BLaER1 (cell line): ENCODE measurements at regions not wholly inside any gene's neighbourhood (a gene's known extent, or its start where the extent isn't known, plus 50 kb on each side); places are given as distances from the start of the nearest gene placed in this dataset.
"Not testable (repeated sequence)": the region's sequence is repeated elsewhere in the genome, so short reads cannot be mapped to it uniquely, and the experiment has no call there.

Experiments used
- H3K27ac ChIP-seq: shearing (Covaris generic); formaldehyde crosslinking; 2 replicates; pipeline ENCODE4 v1.8.1; 2022
- H3K27me3 ChIP-seq: shearing (Covaris generic); formaldehyde crosslinking; 2 replicates; pipeline ENCODE4 v1.8.1; 2022
- H3K36me3 ChIP-seq: shearing (Covaris generic); formaldehyde crosslinking; 2 replicates; pipeline ENCODE4 v1.8.1; 2022
- H3K4me1 ChIP-seq: shearing (Covaris generic); formaldehyde crosslinking; 2 replicates; pipeline ENCODE4 v1.8.1; 2022
- H3K4me2 ChIP-seq: shearing (Covaris generic); formaldehyde crosslinking; 2 replicates; pipeline ENCODE4 v1.8.1; 2022
- H3K4me3 ChIP-seq: shearing (Covaris generic); formaldehyde crosslinking; 2 replicates; pipeline ENCODE4 v1.8.1; 2022
- H3K9ac ChIP-seq: shearing (Covaris generic); formaldehyde crosslinking; 2 replicates; pipeline ENCODE4 v1.8.1; 2022
- H3K9me3 ChIP-seq: shearing (Covaris generic); formaldehyde crosslinking; 2 replicates; pipeline ENCODE4 v1.8.1; 2022
- H4K20me1 ChIP-seq: shearing (Covaris generic); formaldehyde crosslinking; 2 replicates; pipeline ENCODE4 v1.8.1; 2022
- Cebpa-rat ChIP-seq: shearing (Covaris generic); IDR thresholded peaks from 2 replicates; pipeline ENCODE4 v1.8.1; 2022

DNA sequence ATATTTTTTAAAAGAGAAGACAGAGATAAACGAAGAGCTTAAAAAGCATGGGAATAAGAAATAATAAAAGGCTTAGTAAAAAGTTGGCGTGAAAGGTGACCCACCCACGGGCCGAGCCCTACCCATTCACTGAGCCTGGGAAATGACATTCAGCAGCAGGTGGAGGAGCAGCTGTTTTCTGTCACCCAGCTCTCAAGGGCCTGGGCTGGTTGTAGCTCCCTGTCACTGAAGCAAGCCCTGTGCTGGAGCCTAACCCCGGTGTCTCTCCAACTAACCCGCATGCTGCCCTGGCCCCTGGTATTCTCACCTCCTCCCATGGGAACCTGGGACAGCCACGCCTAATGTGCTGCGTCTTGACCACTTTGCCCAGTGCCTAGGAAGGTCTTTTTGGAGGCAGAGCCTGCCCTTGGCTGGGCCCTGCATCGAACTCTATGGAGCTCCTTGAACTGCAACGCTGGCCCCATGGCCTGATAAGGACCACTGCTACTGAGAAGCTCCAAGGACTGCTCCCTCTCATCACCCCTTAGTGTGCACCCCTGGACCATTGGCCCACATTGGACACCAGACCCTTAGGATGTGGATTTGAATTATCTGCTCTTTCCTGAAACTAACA lies 68.8 kb upstream of the IYD start:
- Histone ChIP-seq H3K9me3 (peaks cover 39% of the 10 kb centered on the region), H3K4me2 (no peak overlapping the region)

GRCh38 chr6:150301846-150302519 lies 66.8 kb upstream of the IYD start:
- no peaks in the 10 kb centered on the region for H3K4me1 ChIP-seq
- H3K27me3 ChIP-seq: no peaks in the 10 kb centered on the region
- H3K9ac ChIP-seq: no peak overlapping the region
- no peak overlapping the region for H3K4me3 ChIP-seq
- peaks cover 19% of the 10 kb centered on the region for H3K9me3 ChIP-seq
- 0 out of 2 replicates have a peak, but pooled peaks cover 4% of the 10 kb centered on the region for H3K36me3 ChIP-seq
- no peak overlapping the region for H3K4me2 ChIP-seq
- no peaks in the 10 kb centered on the region for H4K20me1 ChIP-seq
- H3K27ac ChIP-seq: no peak overlapping the region
- TF ChIP-seq Cebpa-rat: no peak

More for the DNA sequence above, 68.8 kb upstream of the IYD start:
- Histone ChIP-seq H3K36me3 (0 out of 2 replicates have a peak, but pooled peaks cover 4% of the 10 kb centered on the region), H3K27ac (no peak overlapping the region), H3K9ac (no peak overlapping the region), H3K27me3 (no peaks in the 10 kb centered on the region), H4K20me1 (no peaks in the 10 kb centered on the region), H3K4me1 (no peaks in the 10 kb centered on the region), H3K4me3 (no peak overlapping the region)
- no peak for TF ChIP-seq Cebpa-rat

DNA sequence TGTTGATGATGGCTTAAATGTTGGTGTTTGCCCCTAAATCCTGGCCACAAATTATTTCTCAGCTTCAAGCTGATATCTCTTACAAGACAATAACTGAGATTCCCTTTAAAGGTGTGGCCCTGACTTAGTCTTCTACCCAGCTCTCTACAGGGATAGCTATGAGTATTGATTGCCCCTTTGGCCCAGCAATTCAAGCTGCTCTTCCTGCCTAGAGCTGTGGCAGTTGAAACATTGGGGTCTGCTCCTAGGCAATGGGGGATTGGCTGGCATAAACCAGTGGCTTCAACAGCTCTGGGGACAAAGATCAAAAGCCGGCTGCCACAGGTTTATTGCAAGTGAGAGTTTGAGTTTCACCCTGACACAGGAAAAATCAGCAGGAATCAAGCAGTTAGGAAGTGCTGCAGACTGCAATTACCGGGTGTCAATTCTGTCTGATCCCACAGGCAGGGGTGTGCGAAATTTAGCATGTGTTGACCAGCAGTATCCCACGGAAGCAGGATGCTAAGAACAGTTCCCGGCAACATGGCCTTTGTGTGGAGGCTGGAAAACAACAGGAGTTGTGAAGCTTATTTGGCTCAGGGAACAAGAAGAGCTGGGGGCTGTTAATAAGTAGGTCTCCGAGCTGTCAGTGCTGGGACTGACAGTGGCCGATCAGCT lies 66.2 kb upstream of the IYD start:
- H3K4me1 ChIP-seq: no peaks in the 10 kb centered on the region
- H4K20me1 ChIP-seq: no peaks in the 10 kb centered on the region
- no peak overlapping the region for H3K4me3 ChIP-seq
- H3K9me3 ChIP-seq: peaks cover 12% of the 10 kb centered on the region
- H3K9ac ChIP-seq: no peak overlapping the region
- no peak overlapping the region for H3K4me2 ChIP-seq
- H3K27me3 ChIP-seq: no peaks in the 10 kb centered on the region
- no peak overlapping the region for H3K27ac ChIP-seq
- no peak for TF ChIP-seq Cebpa-rat
- no peaks in the 10 kb centered on the region for H3K36me3 ChIP-seq

GRCh38 chr6:150303256-150303655 lies 65.6 kb upstream of the IYD start:
- Histone ChIP-seq H3K9me3 (peaks cover 6% of the 10 kb centered on the region; the same call in 1 of the 2 replicates), H3K4me3 (no peak overlapping the region), H3K4me2 (no peak overlapping the region), H3K4me1 (no peaks in the 10 kb centered on the region), H3K36me3 (no peaks in the 10 kb centered on the region), H3K27ac (no peak overlapping the region), H4K20me1 (no peaks in the 10 kb centered on the region), H3K27me3 (no peaks in the 10 kb centered on the region), H3K9ac (no peak overlapping the region)
- no peak for TF ChIP-seq Cebpa-rat

DNA sequence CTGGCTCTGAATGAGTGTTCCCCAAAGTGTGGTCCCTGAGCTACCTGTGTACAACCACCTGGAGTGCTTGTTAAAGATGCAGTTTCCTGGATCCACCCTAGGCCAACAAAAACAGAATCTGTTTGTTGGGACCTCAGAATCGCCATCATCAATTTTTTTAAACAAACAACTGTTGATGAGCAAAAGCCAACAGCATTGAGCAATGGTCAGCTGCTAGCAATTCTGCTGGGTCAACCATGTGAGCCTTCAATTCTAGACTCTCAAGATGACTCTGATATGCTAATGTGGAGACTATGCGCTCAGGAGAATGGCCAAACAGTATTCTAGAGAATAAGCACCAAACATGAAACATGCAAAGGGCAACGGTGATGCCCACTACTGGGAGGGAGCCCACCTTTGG lies 64.4 kb upstream of the IYD start:
- no peak overlapping the region for H3K27ac ChIP-seq
- H3K9me3 ChIP-seq: no peaks in the 10 kb centered on the region
- no peak overlapping the region for H3K4me3 ChIP-seq
- no peak overlapping the region for H3K9ac ChIP-seq
- no peaks in the 10 kb centered on the region for H3K27me3 ChIP-seq
- no peaks in the 10 kb centered on the region for H3K36me3 ChIP-seq
- no peaks in the 10 kb centered on the region for H3K4me1 ChIP-seq
- no peaks in the 10 kb centered on the region for H4K20me1 ChIP-seq
- no peak for TF ChIP-seq Cebpa-rat
- H3K4me2 ChIP-seq: no peak overlapping the region

GRCh38 chr6:150306290-150306689 lies 62.5 kb upstream of the IYD start:
- H3K27me3 ChIP-seq: no peaks in the 10 kb centered on the region

DNA sequence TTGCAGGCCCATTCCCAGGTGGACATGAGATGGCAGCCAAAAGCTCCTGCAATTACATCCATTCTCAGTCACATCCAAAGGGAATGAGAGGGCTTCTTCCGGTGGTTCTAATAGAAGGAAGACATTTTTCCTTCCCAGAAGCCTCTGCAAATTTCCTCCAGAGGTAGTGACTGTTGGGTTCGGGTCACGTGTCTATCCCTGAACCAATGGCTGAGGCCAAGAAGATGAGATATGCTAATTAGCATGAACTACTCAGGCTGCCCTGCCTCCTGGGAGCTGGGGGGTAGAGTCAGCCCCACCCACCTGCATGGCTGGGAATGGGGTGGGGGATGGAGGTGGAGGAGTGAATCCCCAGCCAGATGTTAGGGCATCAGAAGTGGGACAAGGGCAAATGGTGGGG lies 61.3 kb upstream of the IYD start:
- no peak overlapping the region for H3K4me3 ChIP-seq

More at GRCh38 chr6:150306290-150306689, 62.5 kb upstream of the IYD start:
- Histone ChIP-seq H3K4me3 (no peak overlapping the region), H3K27ac (no peak overlapping the region), H3K36me3 (no peaks in the 10 kb centered on the region), H3K4me1 (no peaks in the 10 kb centered on the region), H3K4me2 (no peak overlapping the region), H4K20me1 (no peaks in the 10 kb centered on the region), H3K9ac (no peak overlapping the region), H3K9me3 (no peaks in the 10 kb centered on the region)
- TF ChIP-seq Cebpa-rat: no peak

GRCh38 chr6:150308812-150309645 lies 59.8 kb upstream of the IYD start:
- Histone ChIP-seq H3K4me2 (no peak overlapping the region), H4K20me1 (no peaks in the 10 kb centered on the region), H3K27me3 (no peaks in the 10 kb centered on the region), H3K9me3 (no peaks in the 10 kb centered on the region), H3K4me1 (peaks cover 13% of the 10 kb centered on the region), H3K27ac (no peak overlapping the region), H3K9ac (no peak overlapping the region), H3K36me3 (no peaks in the 10 kb centered on the region), H3K4me3 (no peak overlapping the region)
- no peak for TF ChIP-seq Cebpa-rat

More for the DNA sequence above, 61.3 kb upstream of the IYD start:
- H3K27me3 ChIP-seq: no peaks in the 10 kb centered on the region
- H3K4me2 ChIP-seq: no peak overlapping the region
- H3K27ac ChIP-seq: no peak overlapping the region
- TF ChIP-seq Cebpa-rat: no peak
- H3K36me3 ChIP-seq: no peaks in the 10 kb centered on the region
- H3K9me3 ChIP-seq: no peaks in the 10 kb centered on the region
- H4K20me1 ChIP-seq: no peaks in the 10 kb centered on the region
- H3K9ac ChIP-seq: no peak overlapping the region
- H3K4me1 ChIP-seq: no peaks in the 10 kb centered on the region

DNA sequence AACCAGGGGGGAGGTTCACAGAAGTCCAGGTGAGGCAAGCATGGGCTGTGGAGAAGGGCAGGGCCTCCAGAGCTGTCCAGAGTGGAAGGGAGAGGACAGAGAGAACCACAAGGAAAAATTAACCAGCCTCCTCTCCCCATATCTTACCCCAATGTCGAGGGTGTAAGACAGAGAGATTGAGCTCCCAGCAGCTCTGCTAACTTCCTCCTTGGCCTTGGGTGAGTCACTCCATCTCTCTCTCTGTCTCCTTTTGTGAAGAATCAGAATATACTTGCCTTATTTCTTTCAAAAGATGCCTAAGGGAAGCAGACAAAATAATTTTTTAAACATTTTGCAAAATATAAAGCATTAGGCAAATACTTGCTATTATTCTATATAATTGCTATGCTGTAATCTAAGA lies 58.3 kb upstream of the IYD start:
- H3K27ac ChIP-seq: no peak overlapping the region
- peaks cover 26% of the 10 kb centered on the region for H3K4me1 ChIP-seq
- no peaks in the 10 kb centered on the region for H3K36me3 ChIP-seq
- no peak overlapping the region for H3K4me2 ChIP-seq
- no peak overlapping the region for H3K9ac ChIP-seq
- TF ChIP-seq Cebpa-rat: no peak
- peaks cover 13% of the 10 kb centered on the region for H3K9me3 ChIP-seq
- H3K4me3 ChIP-seq: no peak overlapping the region
- H3K27me3 ChIP-seq: no peaks in the 10 kb centered on the region
- no peaks in the 10 kb centered on the region for H4K20me1 ChIP-seq

DNA sequence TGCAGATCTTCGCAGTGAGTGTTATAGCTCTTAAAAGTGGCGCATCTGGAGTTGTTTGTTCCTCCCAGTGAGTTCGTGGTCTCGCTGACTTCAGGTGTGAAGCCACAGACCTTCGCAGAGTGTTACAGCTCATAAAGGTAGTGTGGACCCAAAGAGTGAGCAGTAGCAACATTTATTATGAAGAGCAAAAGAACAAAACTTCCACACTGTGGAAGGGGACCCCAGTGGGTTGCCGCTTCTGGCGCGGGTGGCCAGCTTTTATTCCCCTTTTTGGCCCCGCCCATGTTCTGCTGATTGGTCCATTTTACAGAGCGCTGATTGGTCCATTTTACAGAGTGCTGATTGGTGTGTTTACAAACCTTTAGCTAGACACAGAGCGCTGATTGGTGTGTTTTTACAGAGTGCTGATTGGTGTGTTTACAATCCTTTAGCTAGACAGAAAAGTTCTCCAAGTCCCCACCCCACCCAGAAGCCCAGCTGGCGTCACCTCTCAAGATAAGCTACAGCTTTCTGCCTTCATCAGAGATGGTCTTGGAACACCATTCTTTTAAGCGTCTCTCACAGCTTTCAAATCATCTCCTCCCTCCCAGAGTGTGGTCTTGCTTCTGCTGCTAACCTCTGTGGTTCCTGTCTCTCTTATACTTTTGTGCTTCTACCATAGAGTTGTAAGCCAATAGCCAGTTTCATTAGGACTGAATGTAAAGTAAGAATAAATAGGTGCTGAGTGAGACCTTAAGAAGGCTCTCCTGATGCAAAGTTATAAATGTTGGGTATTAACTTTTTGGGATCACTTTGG lies 57.5 kb upstream of the IYD start:
- H3K4me3 ChIP-seq, H3K4me2 ChIP-seq, H3K27me3 ChIP-seq, H3K9ac ChIP-seq, H4K20me1 ChIP-seq, H3K36me3 ChIP-seq, H3K27ac ChIP-seq: not testable (repeated sequence)
- Histone ChIP-seq H3K4me1 (peaks cover 26% of the 10 kb centered on the region), H3K9me3 (peaks cover 15% of the 10 kb centered on the region)
